Neural cell (in vitro differentiated cells): ENCODE measurements at regions not wholly inside any gene's neighbourhood (a gene's known extent, or its start where the extent isn't known, plus 50 kb on each side); places are given as distances from the start of the nearest gene placed in this dataset.

Source experiments
- H2AFZ ChIP-seq: fragments of 200-600, 300-800 bp; sonication (generic), shearing (Covaris generic); 2 replicates; pipeline ENCODE4 v1.6.0; 2014; ENCODE audit warnings: low read depth, mild to moderate bottlenecking, antibody characterized with exemption, low read length, moderate library complexity
- H3F3A ChIP-seq: fragments of 200-600 bp; shearing (Covaris generic); 2 replicates; pipeline ENCODE4 v1.6.1; 2016; ENCODE audit warnings: mild to moderate bottlenecking, moderate library complexity, mixed read lengths, antibody characterized with exemption, low read length; ENCODE audit not compliant: insufficient read depth, poor library complexity, severe bottlenecking
- H3K27ac ChIP-seq: fragments of 200-600, 300-800 bp; sonication (generic), shearing (Covaris generic); 2 replicates; pipeline ENCODE4 v1.5.1; 2014; ENCODE audit warnings: mild to moderate bottlenecking, low read length, moderate library complexity
- H3K27me3 ChIP-seq: fragments of 300-800, 200-600 bp; sonication (generic), shearing (Covaris generic); 2 replicates; pipeline ENCODE4 v1.6.0; 2014; ENCODE audit warnings: mild to moderate bottlenecking, low read depth, low read length, moderate library complexity; ENCODE audit not compliant: insufficient read depth
- H3K36me3 ChIP-seq: fragments of 300-800, 200-600 bp; sonication (generic), shearing (Covaris generic); 2 replicates; pipeline ENCODE4 v1.5.1; 2014; ENCODE audit warnings: mild to moderate bottlenecking, antibody characterized with exemption, low read length, moderate library complexity; ENCODE audit not compliant: insufficient read depth
- H3K4me2 ChIP-seq: fragments of 300-800, 200-600 bp; sonication (generic), shearing (Covaris generic); 2 replicates; pipeline ENCODE4 v1.6.0; 2014; ENCODE audit warnings: mild to moderate bottlenecking, low read length
- H3K4me3 ChIP-seq: fragments of 300-800, 200-600 bp; sonication (generic), shearing (Covaris generic); 2 replicates; pipeline ENCODE4 v1.5.1; 2014; ENCODE audit warnings: mild to moderate bottlenecking, low read length, moderate library complexity
- H3K79me2 ChIP-seq: fragments of 200-600 bp; shearing (Covaris generic); replicated peaks from 2 replicates; pipeline ENCODE4 v1.6.0; 2014; ENCODE audit warnings: mild to moderate bottlenecking, low read length, moderate library complexity; ENCODE audit not compliant: insufficient read depth
- H3K9ac ChIP-seq: fragments of 300-800, 200-600 bp; sonication (generic), shearing (Covaris generic); 2 replicates; pipeline ENCODE4 v1.6.1; 2016; ENCODE audit warnings: mild to moderate bottlenecking, low read length, mixed read lengths
- H3K9me2 ChIP-seq: fragments of 200-600 bp; shearing (Covaris generic); 2 replicates; pipeline ENCODE4 v1.6.1; 2016; ENCODE audit warnings: mild to moderate bottlenecking, low read length, mixed read lengths; ENCODE audit not compliant: insufficient read depth
- H3K9me3 ChIP-seq: fragments of 200-600, 300-800 bp; sonication (generic), shearing (Covaris generic); 2 replicates; pipeline ENCODE4 v1.6.1; 2016; ENCODE audit warnings: mild to moderate bottlenecking, mixed run types, low read length, moderate library complexity, mixed read lengths
- H4K20me1 ChIP-seq: fragments of 200-600 bp; shearing (Covaris generic); 2 replicates; pipeline ENCODE4 v1.6.1; 2016; ENCODE audit warnings: mild to moderate bottlenecking, mixed run types; ENCODE audit not compliant: insufficient read depth
- CTCF ChIP-seq: fragments of 450-650 bp; IDR thresholded peaks from 2 replicates; pipeline ENCODE4 v1.5.1; 2014; ENCODE audit warnings: antibody characterized with exemption, mild to moderate bottlenecking, moderate library complexity; ENCODE audit not compliant: poor library complexity, severe bottlenecking
- EP300 ChIP-seq: fragments of 450-650 bp; conservative IDR thresholded peaks from 2 replicates; pipeline ENCODE4 v1.6.1; 2014; ENCODE audit warnings: antibody characterized with exemption, mild to moderate bottlenecking, moderate library complexity; ENCODE audit not compliant: poor library complexity, severe bottlenecking
- EZH2 ChIP-seq: fragments of 200-600, 300-800 bp; shearing (Covaris generic), sonication (generic); IDR thresholded peaks from 2 replicates; pipeline ENCODE4 v1.6.1; 2014; ENCODE audit warnings: antibody characterized with exemption, low read length, borderline replicate concordance, mild to moderate bottlenecking; ENCODE audit not compliant: insufficient read depth, poor library complexity, severe bottlenecking
- MXI1 ChIP-seq: fragments of 450-650 bp; conservative IDR thresholded peaks from 2 replicates; pipeline ENCODE4 v1.6.1; 2014; ENCODE audit warnings: antibody characterized with exemption, mild to moderate bottlenecking; ENCODE audit not compliant: poor library complexity, severe bottlenecking
- POLR2AphosphoS5 ChIP-seq: IDR thresholded peaks from 2 replicates; pipeline ENCODE4 v1.6.1; 2012
- RAD21 ChIP-seq: fragments of 450-650 bp; conservative IDR thresholded peaks from 2 replicates; pipeline ENCODE4 v1.6.1; 2014; ENCODE audit warnings: antibody characterized with exemption, mild to moderate bottlenecking, moderate library complexity
- REST ChIP-seq: IDR thresholded peaks from 2 replicates; pipeline ENCODE4 v1.6.1; 2012; ENCODE audit warnings: borderline replicate concordance
- SMC3 ChIP-seq: fragments of 450-650 bp; conservative IDR thresholded peaks from 2 replicates; pipeline ENCODE4 v1.6.1; 2014; ENCODE audit warnings: antibody characterized with exemption, mild to moderate bottlenecking, moderate library complexity; ENCODE audit not compliant: poor library complexity
- TAF1 ChIP-seq: IDR thresholded peaks from 2 replicates; pipeline ENCODE4 v1.6.1; 2012; ENCODE audit warnings: low read depth

GRCh38 chr10:9833942-9834341 lies 1183.7 kb upstream of the CELF2 start:
- Histone ChIP-seq H3K79me2 (no peaks in the 10 kb centered on the region), H3K27ac (no peak overlapping the region), H3K27me3 (no peaks in the 10 kb centered on the region), H2AFZ (no peak overlapping the region), H3K9ac (no peak overlapping the region), H3K4me2 (no peak overlapping the region), H3K36me3 (no peaks in the 10 kb centered on the region), H4K20me1 (no peaks in the 10 kb centered on the region), H3K9me3 (no peaks in the 10 kb centered on the region), H3F3A (no peaks in the 10 kb centered on the region), H3K4me3 (no peak overlapping the region), H3K9me2 (no peaks in the 10 kb centered on the region)
- TF ChIP-seq SMC3: no peak
- no peak for TF ChIP-seq RAD21
- peak; percentile 14 for TF ChIP-seq EP300
- no peak for TF ChIP-seq POLR2AphosphoS5
- no peak for TF ChIP-seq REST

- Histone ChIP-seq H3K9me3 (no peaks in the 10 kb centered on the region), H3K27ac (no peak overlapping the region), H3K27me3 (no peaks in the 10 kb centered on the region), H3K9ac (no peak overlapping the region), H3K79me2 (no peaks in the 10 kb centered on the region), H4K20me1 (no peaks in the 10 kb centered on the region), H3K9me2 (no peaks in the 10 kb centered on the region), H3F3A (no peaks in the 10 kb centered on the region), H3K36me3 (no peaks in the 10 kb centered on the region), H3K4me3 (no peak overlapping the region), H2AFZ (no peak overlapping the region), H3K4me2 (no peak overlapping the region)
- TF ChIP-seq TAF1 (no peak), CTCF (no peak), EP300 (no peak), REST (no peak), MXI1 (no peak), POLR2AphosphoS5 (no peak), EZH2 (no peak), SMC3 (no peak), RAD21 (no peak)
Observed at GRCh38 chr10:9834434-9834833, 1183.2 kb upstream of the CELF2 start.
